H9 (cell line): ENCODE measurements at regions not wholly inside any gene's neighbourhood (a gene's known extent, or its start where the extent isn't known, plus 50 kb on each side); places are given as distances from the start of the nearest gene placed in this dataset.

ENCODE experiments used
- DNase-seq: peaks from one replicate; pipeline ENCODE4 v3.0.0-alpha.2; 2017
- H2AFZ ChIP-seq: one replicate; pipeline ENCODE4 v1.6.1; 2013; ENCODE audit warnings: mild to moderate bottlenecking, low read length, control low read depth, moderate library complexity
- H2AK5ac ChIP-seq: 2 replicates; pipeline ENCODE4 v1.6.1; 2013; ENCODE audit warnings: low read length, control low read depth, mixed read lengths; ENCODE audit not compliant: insufficient read length
- H2BK120ac ChIP-seq: one replicate; pipeline ENCODE4 v1.6.1; 2013; ENCODE audit warnings: low read depth, mild to moderate bottlenecking, low read length, control low read depth, inconsistent platforms; ENCODE audit not compliant: poor library complexity, severe bottlenecking
- H2BK12ac ChIP-seq: 2 replicates; pipeline ENCODE4 v1.6.1; 2013; ENCODE audit warnings: low read length, control low read depth, mixed read lengths, low read depth; ENCODE audit not compliant: insufficient read length
- H2BK15ac ChIP-seq: 2 replicates; pipeline ENCODE4 v1.6.1; 2013; ENCODE audit warnings: low read depth, low read length, control low read depth
- H2BK20ac ChIP-seq: one replicate; pipeline ENCODE4 v1.6.1; 2013; ENCODE audit warnings: low read depth, mild to moderate bottlenecking, low read length, control low read depth, inconsistent platforms; ENCODE audit not compliant: poor library complexity, severe bottlenecking
- H2BK5ac ChIP-seq: 2 replicates; pipeline ENCODE4 v1.6.1; 2013; ENCODE audit warnings: low read length, control low read depth, mixed read lengths; ENCODE audit not compliant: insufficient read length
- H3K14ac ChIP-seq: 2 replicates; pipeline ENCODE4 v1.6.1; 2013; ENCODE audit warnings: low read length, control low read depth; ENCODE audit not compliant: insufficient read depth
- H3K18ac ChIP-seq: 2 replicates; pipeline ENCODE4 v1.6.1; 2013; ENCODE audit warnings: low read depth, mild to moderate bottlenecking, mixed read lengths, low read length, control low read depth; ENCODE audit not compliant: insufficient read length
- H3K23ac ChIP-seq: 2 replicates; pipeline ENCODE4 v1.6.1; 2013; ENCODE audit warnings: low read length, control low read depth, mixed read lengths, low read depth; ENCODE audit not compliant: insufficient read length
- H3K23me2 ChIP-seq: 2 replicates; pipeline ENCODE4 v1.6.1; 2013; ENCODE audit warnings: low read depth, mild to moderate bottlenecking, mixed read lengths, low read length, control low read depth; ENCODE audit not compliant: insufficient read length, poor library complexity, severe bottlenecking
- H3K27ac ChIP-seq: 2 replicates; pipeline ENCODE4 v1.5.1; 2013; ENCODE audit warnings: low read length, control low read depth, mixed read lengths, low read depth; ENCODE audit not compliant: insufficient read length
- H3K27me3 ChIP-seq: 2 replicates; pipeline ENCODE4 v1.6.1; 2013; ENCODE audit warnings: low read length, control low read depth, inconsistent platforms; ENCODE audit not compliant: insufficient read depth
- H3K4ac ChIP-seq: 2 replicates; pipeline ENCODE4 v1.6.1; 2013; ENCODE audit warnings: low read depth, mild to moderate bottlenecking, control low read depth, inconsistent platforms, low read length, moderate library complexity
- H3K4me1 ChIP-seq: 2 replicates; pipeline ENCODE4 v1.6.1; 2013; ENCODE audit warnings: low read length, control low read depth, inconsistent platforms; ENCODE audit not compliant: insufficient read depth
- H3K4me2 ChIP-seq: 2 replicates; pipeline ENCODE4 v1.6.1; 2013; ENCODE audit warnings: low read length, control low read depth, mixed read lengths; ENCODE audit not compliant: insufficient read length, insufficient read depth
- H3K56ac ChIP-seq: 2 replicates; pipeline ENCODE4 v1.6.1; 2013; ENCODE audit warnings: low read depth, mild to moderate bottlenecking, mixed read lengths, low read length, control low read depth; ENCODE audit not compliant: insufficient read length
- H3K79me1 ChIP-seq: 2 replicates; pipeline ENCODE4 v1.6.1; 2013; ENCODE audit warnings: low read depth, mild to moderate bottlenecking, moderate library complexity, low read length, control low read depth, inconsistent platforms; ENCODE audit not compliant: insufficient read depth, poor library complexity, severe bottlenecking
- H3K79me2 ChIP-seq: 2 replicates; pipeline ENCODE4 v1.6.1; 2013; ENCODE audit warnings: low read length, control low read depth, inconsistent platforms; ENCODE audit not compliant: insufficient read depth
- H3K9ac ChIP-seq: 2 replicates; pipeline ENCODE4 v1.6.1; 2013; ENCODE audit warnings: low read length, control low read depth, mixed read lengths; ENCODE audit not compliant: insufficient read length; ENCODE audit errors: extremely low read depth
- H3K9me3 ChIP-seq: one replicate; pipeline ENCODE4 v1.6.1; 2013; ENCODE audit warnings: low read depth, low read length, inconsistent platforms; ENCODE audit not compliant: control insufficient read depth
- H3T11ph ChIP-seq: one replicate; pipeline ENCODE4 v1.6.1; 2013; ENCODE audit warnings: mild to moderate bottlenecking, low read length, control low read depth, inconsistent platforms
- H4K20me1 ChIP-seq: one replicate; pipeline ENCODE4 v1.6.1; 2013; ENCODE audit not compliant: control insufficient read depth, insufficient read length, insufficient read depth
- H4K5ac ChIP-seq: 2 replicates; pipeline ENCODE4 v1.6.1; 2013; ENCODE audit warnings: low read depth, mild to moderate bottlenecking, mixed read lengths, low read length, control low read depth; ENCODE audit not compliant: insufficient read length
- H4K8ac ChIP-seq: replicated peaks from 2 replicates; pipeline ENCODE4 v1.6.1; 2013; ENCODE audit warnings: low read length, control low read depth, mixed read lengths, low read depth; ENCODE audit not compliant: insufficient read length
- H4K91ac ChIP-seq: 2 replicates; pipeline ENCODE4 v1.6.1; 2013; ENCODE audit warnings: low read depth, mild to moderate bottlenecking, moderate library complexity, mixed read lengths, low read length, control low read depth; ENCODE audit not compliant: insufficient read length
- H3K27ac Mint-ChIP-seq, 3 experiments: 2 replicates in 2 of 3; 3 replicates in 1 of 3; pipeline ENCODE4 v1.8.0; 2020 to 2021; ENCODE audit warnings: mixed read lengths in 3 of 3, mild to moderate bottlenecking in 1 of 3, moderate library complexity in 1 of 3
- H3K27me3 Mint-ChIP-seq: 2 replicates; pipeline ENCODE4 v1.8.0; 2021; ENCODE audit warnings: low read depth, mild to moderate bottlenecking, moderate library complexity, mixed read lengths
- H3K36me3 Mint-ChIP-seq, 3 experiments: 2 replicates in 2 of 3; 3 replicates in 1 of 3; pipeline ENCODE4 v1.8.0; 2020 to 2021; ENCODE audit warnings: low read depth in 3 of 3, mixed read lengths in 3 of 3; ENCODE audit not compliant: insufficient read depth in 1 of 3
- H3K4me1 Mint-ChIP-seq, 2 experiments: 2 replicates each; pipeline ENCODE4 v1.8.0; 2020; ENCODE audit warnings: mixed read lengths in 2 of 2
- H3K4me3 Mint-ChIP-seq, 2 experiments: 2 replicates in 1 of 2; 3 replicates in 1 of 2; pipeline ENCODE4 v1.8.0; 2020 to 2021; ENCODE audit warnings: mild to moderate bottlenecking in 2 of 2, mixed read lengths in 2 of 2, moderate library complexity in 1 of 2
- H3K9me3 Mint-ChIP-seq, 2 experiments: 2 replicates in 1 of 2; 3 replicates in 1 of 2; pipeline ENCODE4 v1.8.0; 2020; ENCODE audit warnings: mild to moderate bottlenecking in 2 of 2, mixed read lengths in 2 of 2, moderate library complexity in 1 of 2
- TF ChIP-seq, protein P1 (sequence below): fragments of 200-600 bp; sonication (generic); conservative IDR thresholded peaks from 3 replicates; pipeline ENCODE4 v1.8.0; 2021; ENCODE audit warnings: antibody characterized with exemption, mild to moderate bottlenecking

DNA sequence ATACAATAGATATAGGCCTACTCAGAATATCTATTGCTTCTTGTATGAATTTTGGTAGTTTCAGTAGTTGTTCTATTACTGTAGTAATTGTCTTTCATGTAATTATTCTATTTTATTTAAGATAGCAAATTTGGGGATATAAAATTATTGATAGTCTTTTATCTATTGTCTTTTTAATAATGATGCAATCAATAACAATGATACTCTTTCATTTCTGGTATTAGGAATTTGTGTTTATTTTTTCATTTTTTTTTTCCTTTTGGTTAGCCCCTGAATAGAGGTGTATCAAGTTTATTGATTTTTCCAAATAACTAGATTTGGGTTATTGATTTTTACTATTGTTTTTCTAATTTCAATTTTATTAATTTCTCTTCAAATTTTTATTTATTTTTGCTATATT is 1503.7 kb downstream of the REEP3 start:
- Mint-ChIP-seq H3K27ac (no peak overlapping the region), H3K36me3 (peaks cover 0 to 6% (median 0%) of the 10 kb centered on the region in 3 experiments; a peak in 2 of 7 replicates), H3K4me1 (no peaks in the 10 kb centered on the region), H3K9me3 (peaks cover 5 to 11% of the 10 kb centered on the region in 2 experiments; a peak in 4 of 5 replicates), H3K27me3 (no peaks in the 10 kb centered on the region), H3K4me3 (no peak overlapping the region)
- no peak overlapping the region for H3K4ac ChIP-seq
- no peak overlapping the region for H2AK5ac ChIP-seq
- no peak overlapping the region for H3K18ac ChIP-seq
- TF ChIP-seq, protein P1, sequence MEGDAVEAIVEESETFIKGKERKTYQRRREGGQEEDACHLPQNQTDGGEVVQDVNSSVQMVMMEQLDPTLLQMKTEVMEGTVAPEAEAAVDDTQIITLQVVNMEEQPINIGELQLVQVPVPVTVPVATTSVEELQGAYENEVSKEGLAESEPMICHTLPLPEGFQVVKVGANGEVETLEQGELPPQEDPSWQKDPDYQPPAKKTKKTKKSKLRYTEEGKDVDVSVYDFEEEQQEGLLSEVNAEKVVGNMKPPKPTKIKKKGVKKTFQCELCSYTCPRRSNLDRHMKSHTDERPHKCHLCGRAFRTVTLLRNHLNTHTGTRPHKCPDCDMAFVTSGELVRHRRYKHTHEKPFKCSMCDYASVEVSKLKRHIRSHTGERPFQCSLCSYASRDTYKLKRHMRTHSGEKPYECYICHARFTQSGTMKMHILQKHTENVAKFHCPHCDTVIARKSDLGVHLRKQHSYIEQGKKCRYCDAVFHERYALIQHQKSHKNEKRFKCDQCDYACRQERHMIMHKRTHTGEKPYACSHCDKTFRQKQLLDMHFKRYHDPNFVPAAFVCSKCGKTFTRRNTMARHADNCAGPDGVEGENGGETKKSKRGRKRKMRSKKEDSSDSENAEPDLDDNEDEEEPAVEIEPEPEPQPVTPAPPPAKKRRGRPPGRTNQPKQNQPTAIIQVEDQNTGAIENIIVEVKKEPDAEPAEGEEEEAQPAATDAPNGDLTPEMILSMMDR, result no peak
- no peak overlapping the region for H4K8ac ChIP-seq
- no peak overlapping the region for H2BK5ac ChIP-seq
- no peaks in the 10 kb centered on the region for H3K23me2 ChIP-seq
- no peak overlapping the region for H4K91ac ChIP-seq
- no peak overlapping the region for H4K5ac ChIP-seq
- no peak overlapping the region for H3K56ac ChIP-seq
- H2AFZ ChIP-seq, result no peak overlapping the region
- DNase-seq, result no peak
- H3K4me2 ChIP-seq, result no peak overlapping the region
- no peak overlapping the region for H3K9ac ChIP-seq
- H3K79me1 ChIP-seq, result no peaks in the 10 kb centered on the region
- no peaks in the 10 kb centered on the region for H3K4me1 ChIP-seq
- no peaks in the 10 kb centered on the region for H3K9me3 ChIP-seq
- no peak overlapping the region for H3T11ph ChIP-seq
- no peak overlapping the region for H2BK20ac ChIP-seq
- no peak overlapping the region for H2BK15ac ChIP-seq
- no peak overlapping the region for H2BK12ac ChIP-seq
- H3K27ac ChIP-seq, result no peak overlapping the region
- no peak overlapping the region for H2BK120ac ChIP-seq
- H4K20me1 ChIP-seq, result no peaks in the 10 kb centered on the region
- no peak overlapping the region for H3K23ac ChIP-seq
- H3K79me2 ChIP-seq, result no peaks in the 10 kb centered on the region
- no peak overlapping the region for H3K14ac ChIP-seq
- no peaks in the 10 kb centered on the region for H3K27me3 ChIP-seq
